ENCODE measurements at regions not wholly inside any gene's neighbourhood (a gene's known extent, or its start where the extent isn't known, plus 50 kb on each side); places are given as distances from the start of the nearest gene placed in this dataset.
"Not testable (repeated sequence)": the region's sequence is repeated elsewhere in the genome, so short reads cannot be mapped to it uniquely, and the experiment has no call there.

- no peak for DNase-seq
Measured at GRCh38 chr7:24434972-24435371, 138.3 kb upstream of the PALS2 start.

GRCh38 chr7:24436131-24436920, 136.9 kb upstream of the PALS2 start:
- no peak for DNase-seq

GRCh38 chr7:24438232-24438631, 135.0 kb upstream of the PALS2 start:
- DNase-seq: no peak

- DNase-seq: not testable (repeated sequence)
Measured at GRCh38 chr7:24439104-24439503, 134.1 kb upstream of the PALS2 start.

GRCh38 chr7:24440892-24441291, 132.4 kb upstream of the PALS2 start:
- no peak for DNase-seq

- DNase-seq: no peak
Measured at GRCh38 chr7:24441314-24442027, 131.8 kb upstream of the PALS2 start.

GRCh38 chr7:24442170-24442777, 131.0 kb upstream of the PALS2 start:
- no peak for DNase-seq

GRCh38 chr7:24444666-24445440, 128.4 kb upstream of the PALS2 start:
- peak in 3 of 51 donors; percentile 1 to 10 (median 5) for DNase-seq

GRCh38 chr7:24448038-24448437, 125.2 kb upstream of the PALS2 start:
- no peak for DNase-seq

GRCh38 chr7:24449416-24449815, 123.8 kb upstream of the PALS2 start:
- not testable (repeated sequence) for DNase-seq

GRCh38 chr7:24455813-24456525, 117.3 kb upstream of the PALS2 start:
- DNase-seq: no peak

GRCh38 chr7:24456526-24457218, 116.6 kb upstream of the PALS2 start:
- DNase-seq: peak in 1 of 51 donors; percentile 17

- DNase-seq: no peak
Measured at GRCh38 chr7:24457219-24457558, 116.1 kb upstream of the PALS2 start.

GRCh38 chr7:24462117-24462516, 111.1 kb upstream of the PALS2 start:
- DNase-seq: no peak

GRCh38 chr7:24462984-24463383, 110.3 kb upstream of the PALS2 start:
- DNase-seq: no peak

- DNase-seq: no peak
Measured at GRCh38 chr7:24463474-24463873, 109.8 kb upstream of the PALS2 start.

GRCh38 chr7:24464861-24465260, 108.4 kb upstream of the PALS2 start:
- DNase-seq: no peak

- DNase-seq: no peak
Measured at GRCh38 chr7:24466168-24466768, 107.0 kb upstream of the PALS2 start.

GRCh38 chr7:24469118-24469517, 104.1 kb upstream of the PALS2 start:
- DNase-seq: no peak

- DNase-seq: no peak
Measured at GRCh38 chr7:24472093-24472492, 101.2 kb upstream of the PALS2 start.
